ENCODE measurements at regions not wholly inside any gene's neighbourhood (a gene's known extent, or its start where the extent isn't known, plus 50 kb on each side); places are given as distances from the start of the nearest gene placed in this dataset.

- no peaks in the 10 kb centered on the region for H3K23me2 ChIP-seq (ENCODE audit: insufficient read length, low read depth, low read length, poor library complexity, severe bottlenecking)
- no peak overlapping the region for H2BK15ac ChIP-seq (ENCODE audit: low read depth, low read length)
- Mint-ChIP-seq H3K27me3 (ENCODE audit: low read depth) (no peaks in the 10 kb centered on the region; the same call in 1 of the 2 replicates), H3K4me3 (no peak overlapping the region), H3K4me1 (no peaks in the 10 kb centered on the region), H3K36me3 (ENCODE audit: insufficient read depth in 1 of 3, low read depth in 3 of 3) (peaks cover 5 to 19% (median 5%) of the 10 kb centered on the region in 3 experiments), H3K9me3 (peaks cover 14 to 15% of the 10 kb centered on the region in 2 experiments), H3K27ac (no peak overlapping the region)
- H3K4me1 ChIP-seq (ENCODE audit: insufficient read depth, low read length) = no peaks in the 10 kb centered on the region
- no peaks in the 10 kb centered on the region for H3K79me1 ChIP-seq (ENCODE audit: insufficient read depth, low read depth, low read length, poor library complexity, severe bottlenecking)
- H3K14ac ChIP-seq (ENCODE audit: insufficient read depth, low read length) = no peak overlapping the region
- no peak overlapping the region for H2BK12ac ChIP-seq (ENCODE audit: insufficient read length, low read depth, low read length)
- H3K4ac ChIP-seq (ENCODE audit: low read depth, low read length) = no peak overlapping the region
- DNase-seq = no peak
- no peak overlapping the region for H2BK5ac ChIP-seq (ENCODE audit: insufficient read length, low read length)
- H2AFZ ChIP-seq (ENCODE audit: low read length) = no peak overlapping the region
- H3T11ph ChIP-seq (ENCODE audit: low read length) = no peak overlapping the region
- H2BK20ac ChIP-seq (ENCODE audit: low read depth, low read length, poor library complexity, severe bottlenecking) = no peak overlapping the region
- no peak overlapping the region for H4K91ac ChIP-seq (ENCODE audit: insufficient read length, low read depth, low read length)
- no peak overlapping the region for H4K8ac ChIP-seq (replicated peaks; ENCODE audit: insufficient read length, low read depth, low read length)
- no CpG with 5 or more reads among the region's 2 CpGs for WGBS (ENCODE audit: extremely low coverage, insufficient read length, low lambda C conversion rate)
- H4K20me1 ChIP-seq (ENCODE audit: control insufficient read depth, insufficient read depth, insufficient read length) = no peaks in the 10 kb centered on the region
- H3K27ac ChIP-seq (ENCODE audit: insufficient read length, low read depth, low read length) = no peak overlapping the region
- no peak overlapping the region for H2AK5ac ChIP-seq (ENCODE audit: insufficient read length, low read length)
- H4K5ac ChIP-seq (ENCODE audit: insufficient read length, low read depth, low read length) = no peak overlapping the region
- no peaks in the 10 kb centered on the region for H3K27me3 ChIP-seq (ENCODE audit: insufficient read depth, low read length)
- no peaks in the 10 kb centered on the region for H3K79me2 ChIP-seq (ENCODE audit: insufficient read depth, low read length)
- TF ChIP-seq CTCF (conservative IDR thresholded peaks at IDR 0.05) = no peak
- H3K9ac ChIP-seq (ENCODE audit: extremely low read depth, insufficient read length, low read length) = no peak overlapping the region
- no peak overlapping the region for H3K56ac ChIP-seq (ENCODE audit: insufficient read length, low read depth, low read length)
- H3K4me2 ChIP-seq (ENCODE audit: insufficient read depth, insufficient read length, low read length) = no peak overlapping the region
- H3K23ac ChIP-seq (ENCODE audit: insufficient read length, low read depth, low read length) = no peak overlapping the region
- no peak overlapping the region for H2BK120ac ChIP-seq (ENCODE audit: low read depth, low read length, poor library complexity, severe bottlenecking)
- peaks cover 5% of the 10 kb centered on the region for H3K9me3 ChIP-seq (ENCODE audit: control insufficient read depth, low read depth, low read length)
- no peak overlapping the region for H3K18ac ChIP-seq (ENCODE audit: insufficient read length, low read depth, low read length)
Observed at GRCh38 chr5:107165296-107165695, 505.4 kb downstream of the EFNA5 start.
